K562 (cell line): ENCODE measurements at regions not wholly inside any gene's neighbourhood (a gene's known extent, or its start where the extent isn't known, plus 50 kb on each side); places are given as distances from the start of the nearest gene placed in this dataset.

Source experiments
- AFF4 ChIP-seq: sonication (generic); formaldehyde crosslinking; IDR thresholded peaks from 2 replicates; pipeline ENCODE4 v1.8.0; 2023; ENCODE audit warnings: mild to moderate bottlenecking, missing genetic modification reagents
- POLR3A ChIP-seq: IDR thresholded peaks from 2 replicates; pipeline ENCODE4 v1.6.1; 2011; ENCODE audit warnings: borderline replicate concordance, mild to moderate bottlenecking, moderate library complexity; ENCODE audit not compliant: insufficient read length, insufficient read depth; ENCODE audit errors: extremely low read depth
- STAT5B ChIP-seq: fragments of 250-450 bp; sonication (Bioruptor Pico); IDR thresholded peaks from 2 replicates; pipeline ENCODE4 v1.8.0; 2021; ENCODE audit warnings: mild to moderate bottlenecking, inconsistent platforms

GRCh38 chr5:4579679-4580078 lies 560.5 kb upstream of the ADAMTS16 start:
- TF ChIP-seq AFF4 (CRISPR knock-in tag) (no peak), POLR3A (no peak), STAT5B (CRISPR knock-in tag) (no peak)
